ENCODE measurements at regions not wholly inside any gene's neighbourhood (a gene's known extent, or its start where the extent isn't known, plus 50 kb on each side); places are given as distances from the start of the nearest gene placed in this dataset.

DNA sequence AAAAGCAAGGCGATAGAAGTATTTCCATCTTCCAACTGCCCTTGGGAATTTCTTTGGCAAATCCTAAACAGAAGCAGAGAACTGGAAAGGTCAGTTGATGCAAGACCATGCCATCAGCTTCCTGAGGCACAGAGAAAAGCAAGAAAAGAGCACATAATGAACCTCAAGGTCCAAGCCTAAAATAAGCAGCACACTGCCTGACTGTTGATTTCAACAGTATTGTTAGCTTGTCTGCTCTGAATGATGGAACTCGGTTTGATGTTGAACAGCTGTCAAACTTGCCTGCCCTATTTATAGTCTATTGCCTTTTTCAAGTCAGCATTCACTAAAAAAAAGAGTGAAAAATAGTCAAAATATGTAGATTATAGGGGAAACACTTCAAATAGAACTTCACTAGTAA is 1192.0 kb upstream of the PHF14 start:
- no peak overlapping the region for H3K9ac ChIP-seq (ENCODE audit: low read length)
- TF ChIP-seq EZH2 (IDR thresholded peaks at IDR 0.05; ENCODE audit: borderline replicate concordance, low read length), result no peak
- no peak for TF ChIP-seq CTCF (IDR thresholded peaks at IDR 0.05; ENCODE audit: low read length)
- no peaks in the 10 kb centered on the region for H3K27me3 ChIP-seq (ENCODE audit: insufficient read depth, low read length)
- H4K20me1 ChIP-seq (ENCODE audit: insufficient read depth, low read length), result no peaks in the 10 kb centered on the region
- H3K36me3 ChIP-seq (ENCODE audit: insufficient read depth, low read length), result no peaks in the 10 kb centered on the region
- no peaks in the 10 kb centered on the region for H3K4me1 ChIP-seq (ENCODE audit: insufficient read depth, low read length, severe bottlenecking)
- no peak overlapping the region for H2AFZ ChIP-seq (ENCODE audit: low read length)
- H3F3A ChIP-seq (ENCODE audit: insufficient read depth, low read length), result no peaks in the 10 kb centered on the region
- H3K9me2 ChIP-seq (ENCODE audit: low read depth, low read length), result no peaks in the 10 kb centered on the region
- H3K4me3 ChIP-seq (ENCODE audit: low read depth, low read length, poor library complexity, severe bottlenecking), result no peak overlapping the region
- H3K4me2 ChIP-seq (ENCODE audit: low read length), result no peak overlapping the region
- H3K9me3 ChIP-seq (ENCODE audit: low read length), result no peaks in the 10 kb centered on the region
- no peaks in the 10 kb centered on the region for H3K79me2 ChIP-seq (ENCODE audit: insufficient read depth, low read length)
- no peak overlapping the region for H3K27ac ChIP-seq (ENCODE audit: low read depth, low read length, poor library complexity, severe bottlenecking)

DNA sequence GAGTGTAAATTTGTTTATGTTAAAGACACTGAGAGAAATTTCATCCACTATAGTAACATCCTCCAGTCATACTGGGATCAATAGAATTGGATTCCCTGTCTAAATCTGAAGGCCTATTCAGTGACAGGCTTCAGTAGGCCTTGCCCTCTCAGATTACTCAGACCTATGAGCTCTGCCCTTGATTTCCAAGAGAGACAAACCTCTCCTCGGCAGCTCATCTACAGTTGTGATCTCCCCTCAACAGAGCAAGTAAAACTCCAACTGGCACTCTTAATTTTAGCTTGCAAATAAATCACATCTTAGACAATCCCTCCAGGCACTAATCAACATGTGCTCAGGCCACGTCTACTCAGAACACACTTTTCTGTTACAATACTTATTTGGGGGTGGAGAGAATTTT is 1191.4 kb upstream of the PHF14 start:
- TF ChIP-seq CTCF (IDR thresholded peaks at IDR 0.05; ENCODE audit: low read length) (no peak), EZH2 (IDR thresholded peaks at IDR 0.05; ENCODE audit: borderline replicate concordance, low read length) (no peak)
- H2AFZ ChIP-seq (ENCODE audit: low read length), result no peak overlapping the region
- H3K4me1 ChIP-seq (ENCODE audit: insufficient read depth, low read length, severe bottlenecking), result no peaks in the 10 kb centered on the region
- H3K27ac ChIP-seq (ENCODE audit: low read depth, low read length, poor library complexity, severe bottlenecking), result no peak overlapping the region
- no peak overlapping the region for H3K9ac ChIP-seq (ENCODE audit: low read length)
- no peaks in the 10 kb centered on the region for H3K36me3 ChIP-seq (ENCODE audit: insufficient read depth, low read length)
- no peaks in the 10 kb centered on the region for H3K9me3 ChIP-seq (ENCODE audit: low read length)
- H4K20me1 ChIP-seq (ENCODE audit: insufficient read depth, low read length), result no peaks in the 10 kb centered on the region
- no peaks in the 10 kb centered on the region for H3K9me2 ChIP-seq (ENCODE audit: low read depth, low read length)
- no peaks in the 10 kb centered on the region for H3K27me3 ChIP-seq (ENCODE audit: insufficient read depth, low read length)
- no peak overlapping the region for H3K4me2 ChIP-seq (ENCODE audit: low read length)
- H3F3A ChIP-seq (ENCODE audit: insufficient read depth, low read length), result no peaks in the 10 kb centered on the region
- no peaks in the 10 kb centered on the region for H3K79me2 ChIP-seq (ENCODE audit: insufficient read depth, low read length)
- H3K4me3 ChIP-seq (ENCODE audit: low read depth, low read length, poor library complexity, severe bottlenecking), result no peak overlapping the region

- Histone ChIP-seq H3K9me3 (ENCODE audit: low read length) (no peaks in the 10 kb centered on the region), H3K4me2 (ENCODE audit: low read length) (no peak overlapping the region), H3K27me3 (ENCODE audit: insufficient read depth, low read length) (no peaks in the 10 kb centered on the region), H3K27ac (ENCODE audit: low read depth, low read length, poor library complexity, severe bottlenecking) (no peak overlapping the region), H3K36me3 (ENCODE audit: insufficient read depth, low read length) (no peaks in the 10 kb centered on the region), H2AFZ (ENCODE audit: low read length) (no peak overlapping the region), H3F3A (ENCODE audit: insufficient read depth, low read length) (no peaks in the 10 kb centered on the region), H3K9ac (ENCODE audit: low read length) (no peak overlapping the region), H3K4me3 (ENCODE audit: low read depth, low read length, poor library complexity, severe bottlenecking) (no peak overlapping the region), H3K79me2 (ENCODE audit: insufficient read depth, low read length) (no peaks in the 10 kb centered on the region), H3K9me2 (ENCODE audit: low read depth, low read length) (no peaks in the 10 kb centered on the region), H3K4me1 (ENCODE audit: insufficient read depth, low read length, severe bottlenecking) (no peaks in the 10 kb centered on the region), H4K20me1 (ENCODE audit: insufficient read depth, low read length) (no peaks in the 10 kb centered on the region)
- TF ChIP-seq EZH2 (IDR thresholded peaks at IDR 0.05; ENCODE audit: borderline replicate concordance, low read length), result no peak
- no peak for TF ChIP-seq CTCF (IDR thresholded peaks at IDR 0.05; ENCODE audit: low read length)
These were observed 1188.5 kb upstream of the PHF14 start for GRCh38 chr7:9785211-9785610.

Data from OCI-LY1 (cell line).